ENCODE measurements at regions not wholly inside any gene's neighbourhood (a gene's known extent, or its start where the extent isn't known, plus 50 kb on each side); places are given as distances from the start of the nearest gene placed in this dataset.

- Histone ChIP-seq H3K27me3 (ENCODE audit: control insufficient read depth in 2 of 2, insufficient read depth in 2 of 2, low read length in 2 of 2) (no peaks in the 10 kb centered on the region), H3K4me3 (ENCODE audit: low read length in 2 of 2) (no peak overlapping the region), H3K9ac (ENCODE audit: low read depth in 1 of 2, low read length in 2 of 2) (no peak overlapping the region), H3K4me1 (ENCODE audit: control insufficient read depth in 2 of 2, insufficient read depth in 2 of 2, low read length in 2 of 2) (no peaks in the 10 kb centered on the region), H3K9me3 (ENCODE audit: control insufficient read depth in 2 of 2, low read length in 2 of 2) (peaks cover 0 to 3% of the 10 kb centered on the region in 2 donors), H3K36me3 (ENCODE audit: control insufficient read depth in 2 of 2, insufficient read depth in 2 of 2, low read length in 2 of 2) (no peaks in the 10 kb centered on the region), H3K27ac (ENCODE audit: low read depth in 2 of 2, low read length in 2 of 2) (no peak overlapping the region)
These were observed 457.9 kb upstream of the ALCAM start for GRCh38 chr3:104908761-104909160.

- no peaks in the 10 kb centered on the region for H3K4me1 ChIP-seq (ENCODE audit: control insufficient read depth in 2 of 2, insufficient read depth in 2 of 2, low read length in 2 of 2)
These were observed 457.5 kb upstream of the ALCAM start for GRCh38 chr3:104909198-104909597.

GRCh38 chr3:104909721-104910120, 457.0 kb upstream of the ALCAM start:
- no peaks in the 10 kb centered on the region for H3K36me3 ChIP-seq (ENCODE audit: control insufficient read depth in 2 of 2, insufficient read depth in 2 of 2, low read length in 2 of 2)
- H3K4me1 ChIP-seq (ENCODE audit: control insufficient read depth in 2 of 2, insufficient read depth in 2 of 2, low read length in 2 of 2): no peaks in the 10 kb centered on the region
- H3K9ac ChIP-seq (ENCODE audit: low read depth in 1 of 2, low read length in 2 of 2): no peak overlapping the region
- no peaks in the 10 kb centered on the region for H3K9me3 ChIP-seq (ENCODE audit: control insufficient read depth in 2 of 2, low read length in 2 of 2)
- no peak overlapping the region for H3K27ac ChIP-seq (ENCODE audit: low read depth in 2 of 2, low read length in 2 of 2)
- H3K4me3 ChIP-seq (ENCODE audit: low read length in 2 of 2): no peak overlapping the region
- no peaks in the 10 kb centered on the region for H3K27me3 ChIP-seq (ENCODE audit: control insufficient read depth in 2 of 2, insufficient read depth in 2 of 2, low read length in 2 of 2)

More at GRCh38 chr3:104909198-104909597, 457.5 kb upstream of the ALCAM start:
- Histone ChIP-seq H3K4me3 (ENCODE audit: low read length in 2 of 2) (no peak overlapping the region), H3K27ac (ENCODE audit: low read depth in 2 of 2, low read length in 2 of 2) (no peak overlapping the region), H3K9me3 (ENCODE audit: control insufficient read depth in 2 of 2, low read length in 2 of 2) (no peaks in the 10 kb centered on the region), H3K27me3 (ENCODE audit: control insufficient read depth in 2 of 2, insufficient read depth in 2 of 2, low read length in 2 of 2) (no peaks in the 10 kb centered on the region), H3K36me3 (ENCODE audit: control insufficient read depth in 2 of 2, insufficient read depth in 2 of 2, low read length in 2 of 2) (no peaks in the 10 kb centered on the region), H3K9ac (ENCODE audit: low read depth in 1 of 2, low read length in 2 of 2) (no peak overlapping the region)

- Histone ChIP-seq H3K27me3 (ENCODE audit: control insufficient read depth in 2 of 2, insufficient read depth in 2 of 2, low read length in 2 of 2) (no peaks in the 10 kb centered on the region), H3K9me3 (ENCODE audit: control insufficient read depth in 2 of 2, low read length in 2 of 2) (no peaks in the 10 kb centered on the region), H3K9ac (ENCODE audit: low read depth in 1 of 2, low read length in 2 of 2) (no peak overlapping the region), H3K27ac (ENCODE audit: low read depth in 2 of 2, low read length in 2 of 2) (no peak overlapping the region), H3K36me3 (ENCODE audit: control insufficient read depth in 2 of 2, insufficient read depth in 2 of 2, low read length in 2 of 2) (no peaks in the 10 kb centered on the region), H3K4me3 (ENCODE audit: low read length in 2 of 2) (no peak overlapping the region), H3K4me1 (ENCODE audit: control insufficient read depth in 2 of 2, insufficient read depth in 2 of 2, low read length in 2 of 2) (no peaks in the 10 kb centered on the region)
These were observed 455.3 kb upstream of the ALCAM start for GRCh38 chr3:104911376-104911775.

GRCh38 chr3:104916971-104917370, 449.7 kb upstream of the ALCAM start:
- Histone ChIP-seq H3K27ac (ENCODE audit: low read depth in 2 of 2, low read length in 2 of 2) (no peak overlapping the region), H3K4me3 (ENCODE audit: low read length in 2 of 2) (no peak overlapping the region), H3K9ac (ENCODE audit: low read depth in 1 of 2, low read length in 2 of 2) (no peak overlapping the region), H3K36me3 (ENCODE audit: control insufficient read depth in 2 of 2, insufficient read depth in 2 of 2, low read length in 2 of 2) (no peaks in the 10 kb centered on the region), H3K4me1 (ENCODE audit: control insufficient read depth in 2 of 2, insufficient read depth in 2 of 2, low read length in 2 of 2) (no peaks in the 10 kb centered on the region), H3K27me3 (ENCODE audit: control insufficient read depth in 2 of 2, insufficient read depth in 2 of 2, low read length in 2 of 2) (no peaks in the 10 kb centered on the region), H3K9me3 (ENCODE audit: control insufficient read depth in 2 of 2, low read length in 2 of 2) (peaks cover 0 to 4% of the 10 kb centered on the region in 2 donors)

GRCh38 chr3:104920512-104920911, 446.2 kb upstream of the ALCAM start:
- H3K4me1 ChIP-seq (ENCODE audit: control insufficient read depth in 2 of 2, insufficient read depth in 2 of 2, low read length in 2 of 2): no peaks in the 10 kb centered on the region
- no peaks in the 10 kb centered on the region for H3K27me3 ChIP-seq (ENCODE audit: control insufficient read depth in 2 of 2, insufficient read depth in 2 of 2, low read length in 2 of 2)
- peaks cover 0 to 4% of the 10 kb centered on the region in 2 donors for H3K9me3 ChIP-seq (ENCODE audit: control insufficient read depth in 2 of 2, low read length in 2 of 2)
- H3K9ac ChIP-seq (ENCODE audit: low read depth in 1 of 2, low read length in 2 of 2): no peak overlapping the region
- no peak overlapping the region for H3K27ac ChIP-seq (ENCODE audit: low read depth in 2 of 2, low read length in 2 of 2)
- H3K4me3 ChIP-seq (ENCODE audit: low read length in 2 of 2): no peak overlapping the region
- no peaks in the 10 kb centered on the region for H3K36me3 ChIP-seq (ENCODE audit: control insufficient read depth in 2 of 2, insufficient read depth in 2 of 2, low read length in 2 of 2)

GRCh38 chr3:104933972-104934371, 432.7 kb upstream of the ALCAM start:
- Histone ChIP-seq H3K27ac (ENCODE audit: low read depth in 2 of 2, low read length in 2 of 2) (no peak overlapping the region), H3K9me3 (ENCODE audit: control insufficient read depth in 2 of 2, low read length in 2 of 2) (peaks cover 0 to 2% of the 10 kb centered on the region in 2 donors), H3K36me3 (ENCODE audit: control insufficient read depth in 2 of 2, insufficient read depth in 2 of 2, low read length in 2 of 2) (no peaks in the 10 kb centered on the region), H3K4me1 (ENCODE audit: control insufficient read depth in 2 of 2, insufficient read depth in 2 of 2, low read length in 2 of 2) (no peaks in the 10 kb centered on the region), H3K9ac (ENCODE audit: low read depth in 1 of 2, low read length in 2 of 2) (no peak overlapping the region), H3K27me3 (ENCODE audit: control insufficient read depth in 2 of 2, insufficient read depth in 2 of 2, low read length in 2 of 2) (no peaks in the 10 kb centered on the region), H3K4me3 (ENCODE audit: low read length in 2 of 2) (no peak overlapping the region)

GRCh38 chr3:104935613-104936012, 431.1 kb upstream of the ALCAM start:
- Histone ChIP-seq H3K4me1 (ENCODE audit: control insufficient read depth in 2 of 2, insufficient read depth in 2 of 2, low read length in 2 of 2) (no peaks in the 10 kb centered on the region), H3K4me3 (ENCODE audit: low read length in 2 of 2) (no peak overlapping the region), H3K36me3 (ENCODE audit: control insufficient read depth in 2 of 2, insufficient read depth in 2 of 2, low read length in 2 of 2) (no peaks in the 10 kb centered on the region), H3K9me3 (ENCODE audit: control insufficient read depth in 2 of 2, low read length in 2 of 2) (peaks cover 0 to 2% of the 10 kb centered on the region in 2 donors), H3K27me3 (ENCODE audit: control insufficient read depth in 2 of 2, insufficient read depth in 2 of 2, low read length in 2 of 2) (no peaks in the 10 kb centered on the region), H3K27ac (ENCODE audit: low read depth in 2 of 2, low read length in 2 of 2) (no peak overlapping the region), H3K9ac (ENCODE audit: low read depth in 1 of 2, low read length in 2 of 2) (no peak overlapping the region)

- H3K9me3 ChIP-seq (ENCODE audit: control insufficient read depth in 2 of 2, low read length in 2 of 2): no peaks in the 10 kb centered on the region
- no peak overlapping the region for H3K9ac ChIP-seq (ENCODE audit: low read depth in 1 of 2, low read length in 2 of 2)
- no peaks in the 10 kb centered on the region for H3K36me3 ChIP-seq (ENCODE audit: control insufficient read depth in 2 of 2, insufficient read depth in 2 of 2, low read length in 2 of 2)
- H3K27me3 ChIP-seq (ENCODE audit: control insufficient read depth in 2 of 2, insufficient read depth in 2 of 2, low read length in 2 of 2): no peaks in the 10 kb centered on the region
- no peak overlapping the region for H3K27ac ChIP-seq (ENCODE audit: low read depth in 2 of 2, low read length in 2 of 2)
- no peak overlapping the region for H3K4me3 ChIP-seq (ENCODE audit: low read length in 2 of 2)
- no peaks in the 10 kb centered on the region for H3K4me1 ChIP-seq (ENCODE audit: control insufficient read depth in 2 of 2, insufficient read depth in 2 of 2, low read length in 2 of 2)
These were observed 427.5 kb upstream of the ALCAM start for GRCh38 chr3:104939196-104939595.

- no peak overlapping the region for H3K4me3 ChIP-seq (ENCODE audit: low read length in 2 of 2)
- no peak overlapping the region for H3K27ac ChIP-seq (ENCODE audit: low read depth in 2 of 2, low read length in 2 of 2)
- no peaks in the 10 kb centered on the region for H3K4me1 ChIP-seq (ENCODE audit: control insufficient read depth in 2 of 2, insufficient read depth in 2 of 2, low read length in 2 of 2)
- H3K27me3 ChIP-seq (ENCODE audit: control insufficient read depth in 2 of 2, insufficient read depth in 2 of 2, low read length in 2 of 2): no peaks in the 10 kb centered on the region
- H3K9me3 ChIP-seq (ENCODE audit: control insufficient read depth in 2 of 2, low read length in 2 of 2): no peaks in the 10 kb centered on the region
- H3K9ac ChIP-seq (ENCODE audit: low read depth in 1 of 2, low read length in 2 of 2): no peak overlapping the region
- H3K36me3 ChIP-seq (ENCODE audit: control insufficient read depth in 2 of 2, insufficient read depth in 2 of 2, low read length in 2 of 2): no peaks in the 10 kb centered on the region
These were observed 424.9 kb upstream of the ALCAM start for GRCh38 chr3:104941785-104942184.

- Histone ChIP-seq H3K36me3 (ENCODE audit: control insufficient read depth in 2 of 2, insufficient read depth in 2 of 2, low read length in 2 of 2) (no peaks in the 10 kb centered on the region), H3K4me3 (ENCODE audit: low read length in 2 of 2) (no peak overlapping the region), H3K9me3 (ENCODE audit: control insufficient read depth in 2 of 2, low read length in 2 of 2) (no peaks in the 10 kb centered on the region), H3K4me1 (ENCODE audit: control insufficient read depth in 2 of 2, insufficient read depth in 2 of 2, low read length in 2 of 2) (no peaks in the 10 kb centered on the region), H3K27me3 (ENCODE audit: control insufficient read depth in 2 of 2, insufficient read depth in 2 of 2, low read length in 2 of 2) (no peaks in the 10 kb centered on the region), H3K27ac (ENCODE audit: low read depth in 2 of 2, low read length in 2 of 2) (no peak overlapping the region), H3K9ac (ENCODE audit: low read depth in 1 of 2, low read length in 2 of 2) (no peak overlapping the region)
These were observed 422.7 kb upstream of the ALCAM start for GRCh38 chr3:104943974-104944373.
